HepG2 (cell line): ENCODE measurements at regions not wholly inside any gene's neighbourhood (a gene's known extent, or its start where the extent isn't known, plus 50 kb on each side); places are given as distances from the start of the nearest gene placed in this dataset.

Experiments
- BORCS8-MEF2B ChIP-seq: sonication (generic); formaldehyde crosslinking; IDR thresholded peaks from 2 replicates; pipeline ENCODE4 v1.8.0; 2022; ENCODE audit warnings: mild to moderate bottlenecking, missing genetic modification reagents
- HCFC1 ChIP-seq: fragments of 150-350 bp; IDR thresholded peaks from 2 replicates; pipeline ENCODE4 v1.6.1; 2014; ENCODE audit warnings: low read depth, low read length
- IKZF5 ChIP-seq: IDR thresholded peaks from 2 replicates; pipeline ENCODE4 v1.6.1; 2018; ENCODE audit warnings: missing genetic modification reagents, mild to moderate bottlenecking, missing compliant biosample characterization
- KAT8 ChIP-seq: IDR thresholded peaks from 2 replicates; pipeline ENCODE4 v1.6.1; 2016; ENCODE audit warnings: missing genetic modification reagents, missing compliant biosample characterization
- TBL1XR1 ChIP-seq: fragments of 150-350 bp; IDR thresholded peaks from 2 replicates; pipeline ENCODE4 v1.6.1; 2014; ENCODE audit warnings: borderline replicate concordance, low read length; ENCODE audit not compliant: partially characterized antibody
- TEF ChIP-seq: sonication (generic); formaldehyde crosslinking; IDR thresholded peaks from 2 replicates; pipeline ENCODE4 v1.5.0; 2020; ENCODE audit warnings: missing genetic modification reagents
- ZFP36L1 ChIP-seq: sonication (generic); formaldehyde crosslinking; IDR thresholded peaks from 2 replicates; pipeline ENCODE4 v1.8.0; 2022; ENCODE audit warnings: mild to moderate bottlenecking, missing genetic modification reagents, moderate library complexity
- ZNF609 ChIP-seq: sonication (generic); formaldehyde crosslinking; IDR thresholded peaks from 2 replicates; pipeline ENCODE4 v1.4.0; 2020; ENCODE audit warnings: mild to moderate bottlenecking, missing genetic modification reagents, borderline replicate concordance
- ZNF660 ChIP-seq: sonication (generic); formaldehyde crosslinking; IDR thresholded peaks from 2 replicates; pipeline ENCODE4 v1.5.1; 2020; ENCODE audit warnings: mild to moderate bottlenecking, low read depth, missing genetic modification reagents, borderline replicate concordance
- ZNF773 ChIP-seq: sonication (generic); formaldehyde crosslinking; IDR thresholded peaks from 2 replicates; pipeline ENCODE4 v1.4.0; 2020; ENCODE audit warnings: missing genetic modification reagents, borderline replicate concordance
- TF ChIP-seq, protein P1 (sequence below), 2 experiments: IDR thresholded peaks; 2 replicates each; pipeline ENCODE4 v1.6.1; 2011 to 2012; ENCODE audit warnings: low read length in 2 of 2, borderline replicate concordance in 1 of 2, low read depth in 1 of 2, mild to moderate bottlenecking in 1 of 2, moderate library complexity in 1 of 2
- TF ChIP-seq, protein P2 (sequence below): sonication (generic); formaldehyde crosslinking; IDR thresholded peaks from 2 replicates; pipeline ENCODE4 v1.9.0; 2022; ENCODE audit warnings: low read depth, missing genetic modification reagents
- TF ChIP-seq, protein P3 (sequence below): sonication (generic); formaldehyde crosslinking; conservative IDR thresholded peaks from 2 replicates; pipeline ENCODE4 v1.8.0; 2022; ENCODE audit warnings: low read depth, missing genetic modification reagents

DNA sequence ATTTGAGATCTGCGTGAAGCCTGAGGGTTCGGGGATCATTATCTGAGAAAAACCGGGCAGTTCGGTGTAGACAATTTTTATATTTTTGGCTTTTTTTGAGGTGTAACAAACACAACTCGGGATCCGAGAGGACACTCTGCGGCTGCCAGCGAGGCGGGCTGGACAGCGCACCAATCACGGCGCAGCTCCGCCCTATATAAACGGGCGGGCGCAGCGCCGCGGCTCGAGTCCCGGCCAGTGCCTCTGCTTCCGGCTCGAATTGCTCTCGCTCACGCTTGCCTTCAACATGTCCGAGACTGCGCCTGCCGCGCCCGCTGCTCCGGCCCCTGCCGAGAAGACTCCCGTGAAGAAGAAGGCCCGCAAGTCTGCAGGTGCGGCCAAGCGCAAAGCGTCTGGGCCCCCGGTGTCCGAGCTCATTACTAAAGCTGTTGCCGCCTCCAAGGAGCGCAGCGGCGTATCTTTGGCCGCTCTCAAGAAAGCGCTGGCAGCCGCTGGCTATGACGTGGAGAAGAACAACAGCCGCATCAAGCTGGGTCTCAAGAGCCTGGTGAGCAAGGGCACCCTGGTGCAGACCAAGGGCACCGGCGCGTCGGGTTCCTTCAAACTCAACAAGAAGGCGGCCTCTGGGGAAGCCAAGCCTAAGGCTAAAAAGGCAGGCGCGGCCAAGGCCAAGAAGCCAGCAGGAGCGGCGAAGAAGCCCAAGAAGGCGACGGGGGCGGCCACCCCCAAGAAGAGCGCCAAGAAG is 69.0 kb downstream of the HFE start (continued):
- TF ChIP-seq, protein P1, sequence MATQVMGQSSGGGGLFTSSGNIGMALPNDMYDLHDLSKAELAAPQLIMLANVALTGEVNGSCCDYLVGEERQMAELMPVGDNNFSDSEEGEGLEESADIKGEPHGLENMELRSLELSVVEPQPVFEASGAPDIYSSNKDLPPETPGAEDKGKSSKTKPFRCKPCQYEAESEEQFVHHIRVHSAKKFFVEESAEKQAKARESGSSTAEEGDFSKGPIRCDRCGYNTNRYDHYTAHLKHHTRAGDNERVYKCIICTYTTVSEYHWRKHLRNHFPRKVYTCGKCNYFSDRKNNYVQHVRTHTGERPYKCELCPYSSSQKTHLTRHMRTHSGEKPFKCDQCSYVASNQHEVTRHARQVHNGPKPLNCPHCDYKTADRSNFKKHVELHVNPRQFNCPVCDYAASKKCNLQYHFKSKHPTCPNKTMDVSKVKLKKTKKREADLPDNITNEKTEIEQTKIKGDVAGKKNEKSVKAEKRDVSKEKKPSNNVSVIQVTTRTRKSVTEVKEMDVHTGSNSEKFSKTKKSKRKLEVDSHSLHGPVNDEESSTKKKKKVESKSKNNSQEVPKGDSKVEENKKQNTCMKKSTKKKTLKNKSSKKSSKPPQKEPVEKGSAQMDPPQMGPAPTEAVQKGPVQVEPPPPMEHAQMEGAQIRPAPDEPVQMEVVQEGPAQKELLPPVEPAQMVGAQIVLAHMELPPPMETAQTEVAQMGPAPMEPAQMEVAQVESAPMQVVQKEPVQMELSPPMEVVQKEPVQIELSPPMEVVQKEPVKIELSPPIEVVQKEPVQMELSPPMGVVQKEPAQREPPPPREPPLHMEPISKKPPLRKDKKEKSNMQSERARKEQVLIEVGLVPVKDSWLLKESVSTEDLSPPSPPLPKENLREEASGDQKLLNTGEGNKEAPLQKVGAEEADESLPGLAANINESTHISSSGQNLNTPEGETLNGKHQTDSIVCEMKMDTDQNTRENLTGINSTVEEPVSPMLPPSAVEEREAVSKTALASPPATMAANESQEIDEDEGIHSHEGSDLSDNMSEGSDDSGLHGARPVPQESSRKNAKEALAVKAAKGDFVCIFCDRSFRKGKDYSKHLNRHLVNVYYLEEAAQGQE (IDR thresholded peaks at IDR 0.05; ENCODE audit: borderline replicate concordance in 1 of 2, low read depth in 1 of 2, low read length in 2 of 2): peak; percentile 31 to 84
- peak; percentile 84 for TF ChIP-seq KAT8
- TF ChIP-seq ZFP36L1: no peak
- TF ChIP-seq TEF (CRISPR knock-in tag): peak; percentile 81; the same call in 1 of the 2 replicates
- peak; percentile 8 for TF ChIP-seq HCFC1
- peak; percentile 99 for TF ChIP-seq BORCS8-MEF2B (CRISPR knock-in tag)
- TF ChIP-seq TBL1XR1: peak; percentile 86
- TF ChIP-seq, protein P2, sequence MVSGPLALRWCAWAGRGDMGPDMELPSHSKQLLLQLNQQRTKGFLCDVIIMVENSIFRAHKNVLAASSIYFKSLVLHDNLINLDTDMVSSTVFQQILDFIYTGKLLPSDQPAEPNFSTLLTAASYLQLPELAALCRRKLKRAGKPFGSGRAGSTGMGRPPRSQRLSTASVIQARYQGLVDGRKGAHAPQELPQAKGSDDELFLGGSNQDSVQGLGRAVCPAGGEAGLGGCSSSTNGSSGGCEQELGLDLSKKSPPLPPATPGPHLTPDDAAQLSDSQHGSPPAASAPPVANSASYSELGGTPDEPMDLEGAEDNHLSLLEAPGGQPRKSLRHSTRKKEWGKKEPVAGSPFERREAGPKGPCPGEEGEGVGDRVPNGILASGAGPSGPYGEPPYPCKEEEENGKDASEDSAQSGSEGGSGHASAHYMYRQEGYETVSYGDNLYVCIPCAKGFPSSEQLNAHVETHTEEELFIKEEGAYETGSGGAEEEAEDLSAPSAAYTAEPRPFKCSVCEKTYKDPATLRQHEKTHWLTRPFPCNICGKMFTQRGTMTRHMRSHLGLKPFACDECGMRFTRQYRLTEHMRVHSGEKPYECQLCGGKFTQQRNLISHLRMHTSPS (CRISPR knock-in tag): no peak
- no peak for TF ChIP-seq ZNF660 (CRISPR knock-in tag)
- TF ChIP-seq, protein P3, sequence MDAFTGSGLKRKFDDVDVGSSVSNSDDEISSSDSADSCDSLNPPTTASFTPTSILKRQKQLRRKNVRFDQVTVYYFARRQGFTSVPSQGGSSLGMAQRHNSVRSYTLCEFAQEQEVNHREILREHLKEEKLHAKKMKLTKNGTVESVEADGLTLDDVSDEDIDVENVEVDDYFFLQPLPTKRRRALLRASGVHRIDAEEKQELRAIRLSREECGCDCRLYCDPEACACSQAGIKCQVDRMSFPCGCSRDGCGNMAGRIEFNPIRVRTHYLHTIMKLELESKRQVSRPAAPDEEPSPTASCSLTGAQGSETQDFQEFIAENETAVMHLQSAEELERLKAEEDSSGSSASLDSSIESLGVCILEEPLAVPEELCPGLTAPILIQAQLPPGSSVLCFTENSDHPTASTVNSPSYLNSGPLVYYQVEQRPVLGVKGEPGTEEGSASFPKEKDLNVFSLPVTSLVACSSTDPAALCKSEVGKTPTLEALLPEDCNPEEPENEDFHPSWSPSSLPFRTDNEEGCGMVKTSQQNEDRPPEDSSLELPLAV: peak; percentile 83
- TF ChIP-seq ZNF773 (CRISPR knock-in tag): peak; percentile 98
- peak; percentile 76; the same call in 1 of the 2 replicates for TF ChIP-seq ZNF609
- TF ChIP-seq IKZF5 (CRISPR knock-in tag): peak; percentile 87
